ENCODE measurements at regions not wholly inside any gene's neighbourhood (a gene's known extent, or its start where the extent isn't known, plus 50 kb on each side); places are given as distances from the start of the nearest gene placed in this dataset.

- Histone ChIP-seq H3K27me3 (replicated peaks; ENCODE audit: control insufficient read depth, insufficient read depth, low read length) (no peaks in the 10 kb centered on the region), H3K36me3 (ENCODE audit: control insufficient read depth, insufficient read depth, low read length) (no peaks in the 10 kb centered on the region), H3K4me3 (replicated peaks; ENCODE audit: low read depth, low read length) (no peak overlapping the region)
- no peak for DNase-seq (ENCODE audit: extremely low read depth, insufficient read length)
- no peak for TF ChIP-seq CTCF (IDR thresholded peaks at IDR 0.05; ENCODE audit: insufficient read depth, low read length, poor library complexity, severe bottlenecking)
These were observed 90.0 kb upstream of the SLC14A2 start for GRCh38 chr18:45525301-45525700.

- H3K4me3 ChIP-seq (replicated peaks; ENCODE audit: low read depth, low read length), result no peak overlapping the region
- H3K27me3 ChIP-seq (replicated peaks; ENCODE audit: control insufficient read depth, insufficient read depth, low read length), result no peaks in the 10 kb centered on the region
- H3K36me3 ChIP-seq (ENCODE audit: control insufficient read depth, insufficient read depth, low read length), result no peaks in the 10 kb centered on the region
- TF ChIP-seq CTCF (IDR thresholded peaks at IDR 0.05; ENCODE audit: insufficient read depth, low read length, poor library complexity, severe bottlenecking), result no peak
- no peak for DNase-seq (ENCODE audit: extremely low read depth, insufficient read length)
These were observed 89.0 kb upstream of the SLC14A2 start for GRCh38 chr18:45526114-45526841.

- no peak overlapping the region for H3K4me3 ChIP-seq (replicated peaks; ENCODE audit: low read depth, low read length)
- H3K36me3 ChIP-seq (ENCODE audit: control insufficient read depth, insufficient read depth, low read length), result no peaks in the 10 kb centered on the region
- TF ChIP-seq CTCF (IDR thresholded peaks at IDR 0.05; ENCODE audit: insufficient read depth, low read length, poor library complexity, severe bottlenecking), result no peak
- no peaks in the 10 kb centered on the region for H3K27me3 ChIP-seq (replicated peaks; ENCODE audit: control insufficient read depth, insufficient read depth, low read length)
- no peak for DNase-seq (ENCODE audit: extremely low read depth, insufficient read length)
These were observed 87.4 kb upstream of the SLC14A2 start for GRCh38 chr18:45527891-45528290.

GRCh38 chr18:45528712-45529336 lies 86.5 kb upstream of the SLC14A2 start:
- no peaks in the 10 kb centered on the region for H3K36me3 ChIP-seq (ENCODE audit: control insufficient read depth, insufficient read depth, low read length)
- H3K4me3 ChIP-seq (replicated peaks; ENCODE audit: low read depth, low read length), result no peak overlapping the region
- no peak for TF ChIP-seq CTCF (IDR thresholded peaks at IDR 0.05; ENCODE audit: insufficient read depth, low read length, poor library complexity, severe bottlenecking)
- no peaks in the 10 kb centered on the region for H3K27me3 ChIP-seq (replicated peaks; ENCODE audit: control insufficient read depth, insufficient read depth, low read length)
- DNase-seq (ENCODE audit: extremely low read depth, insufficient read length), result no peak

DNA sequence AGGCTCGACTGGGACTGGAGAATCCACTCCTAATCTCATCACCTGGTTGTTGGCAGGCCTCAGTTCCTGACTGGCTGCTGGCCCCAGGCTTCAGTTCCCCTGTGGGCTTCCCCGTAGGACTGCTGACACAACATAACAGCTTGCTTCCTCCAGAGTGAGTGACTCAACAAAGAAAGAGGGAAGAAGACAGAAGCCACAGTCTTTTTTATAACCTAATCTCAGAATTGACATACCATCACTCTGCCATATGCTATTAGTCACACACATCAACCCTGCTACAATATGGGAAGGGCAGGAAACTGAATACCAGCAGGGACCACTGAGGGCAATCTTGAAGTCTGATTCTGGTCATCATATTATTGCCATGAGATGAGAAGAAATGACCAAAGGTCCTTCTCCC lies 76.8 kb upstream of the SLC14A2 start:
- H3K36me3 ChIP-seq (ENCODE audit: control insufficient read depth, insufficient read depth, low read length), result no peaks in the 10 kb centered on the region
- H3K27me3 ChIP-seq (replicated peaks; ENCODE audit: control insufficient read depth, insufficient read depth, low read length), result no peaks in the 10 kb centered on the region; the same call in 1 of the 2 replicates
- DNase-seq (ENCODE audit: extremely low read depth, insufficient read length), result no peak
- no peak overlapping the region for H3K4me3 ChIP-seq (replicated peaks; ENCODE audit: low read depth, low read length)
- no peak for TF ChIP-seq CTCF (IDR thresholded peaks at IDR 0.05; ENCODE audit: insufficient read depth, low read length, poor library complexity, severe bottlenecking)

Measured in GM06990 (cell line).